NCI-H524 (cell line): ENCODE measurements at regions not wholly inside any gene's neighbourhood (a gene's known extent, or its start where the extent isn't known, plus 50 kb on each side); places are given as distances from the start of the nearest gene placed in this dataset.
"Not testable (repeated sequence)": the region's sequence is repeated elsewhere in the genome, so short reads cannot be mapped to it uniquely, and the experiment has no call there.

ENCODE experiments used
- DNase-seq, 2 experiments: peaks; one replicate each; lab custom pipeline; 2025; lab: John Stamatoyannopoulos, UW

DNA sequence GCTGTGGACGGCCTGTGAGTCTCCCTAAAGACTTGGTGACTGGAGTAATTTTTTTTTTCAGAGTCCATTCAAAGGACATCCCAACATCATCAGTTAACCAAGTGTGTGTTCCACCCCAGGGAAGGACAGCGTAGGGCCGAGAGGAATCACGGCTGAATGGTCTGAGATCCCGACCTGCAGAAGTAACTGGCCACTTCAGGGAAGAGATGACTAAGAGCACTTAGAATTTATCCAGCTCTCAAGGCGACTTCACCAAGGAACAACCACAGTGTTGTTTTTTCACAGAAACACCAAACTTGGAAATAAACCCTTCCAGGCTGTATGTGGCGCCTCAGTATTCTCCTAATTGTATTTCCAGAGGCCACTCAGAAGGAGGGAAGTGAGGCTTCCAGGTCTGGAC, 231.6 kb downstream of the FNDC1 start:
- no peak for DNase-seq

DNA sequence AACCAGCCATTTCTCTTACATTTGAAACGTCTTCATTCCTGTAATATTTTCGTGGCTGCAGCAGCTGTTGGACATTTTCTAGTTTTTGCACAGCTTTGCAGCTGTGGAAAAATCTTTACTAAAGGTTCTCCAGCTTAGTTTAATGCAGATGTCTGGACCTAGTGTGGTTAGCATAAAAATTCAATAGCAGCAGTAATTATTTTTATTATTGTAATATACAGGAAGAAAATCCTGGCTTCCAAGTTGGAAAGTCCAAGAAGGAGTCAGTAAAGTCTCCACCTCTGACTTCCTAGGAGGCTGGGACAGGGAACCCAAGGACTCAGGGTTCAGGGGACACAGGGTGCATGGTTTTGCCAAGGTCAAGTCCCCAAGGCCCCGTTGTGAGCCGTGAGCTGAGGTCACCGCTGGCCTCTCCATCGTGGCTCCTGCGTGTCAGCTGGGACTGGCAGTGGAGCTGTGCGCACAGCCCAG, 230.6 kb downstream of the FNDC1 start:
- DNase-seq, result no peak

DNA sequence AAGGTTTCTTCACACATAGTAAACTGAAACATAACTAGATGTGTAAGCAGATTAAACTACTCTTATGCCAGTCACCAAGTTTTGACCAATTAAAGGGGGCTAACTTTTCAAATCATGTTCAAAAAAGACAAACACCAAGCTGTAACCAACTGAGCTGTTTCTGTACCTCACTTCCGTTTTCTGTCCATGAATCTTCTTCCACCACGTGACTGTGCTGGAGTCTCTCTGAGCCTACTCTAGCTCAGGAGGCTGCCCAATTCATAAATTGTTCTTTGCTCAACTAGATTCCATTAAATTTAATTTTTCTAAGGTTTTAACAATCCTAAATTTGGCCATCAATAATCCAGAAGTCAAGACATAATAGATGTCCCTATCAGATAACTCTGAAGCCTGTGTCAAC, 229.4 kb downstream of the FNDC1 start:
- DNase-seq, result no peak

DNA sequence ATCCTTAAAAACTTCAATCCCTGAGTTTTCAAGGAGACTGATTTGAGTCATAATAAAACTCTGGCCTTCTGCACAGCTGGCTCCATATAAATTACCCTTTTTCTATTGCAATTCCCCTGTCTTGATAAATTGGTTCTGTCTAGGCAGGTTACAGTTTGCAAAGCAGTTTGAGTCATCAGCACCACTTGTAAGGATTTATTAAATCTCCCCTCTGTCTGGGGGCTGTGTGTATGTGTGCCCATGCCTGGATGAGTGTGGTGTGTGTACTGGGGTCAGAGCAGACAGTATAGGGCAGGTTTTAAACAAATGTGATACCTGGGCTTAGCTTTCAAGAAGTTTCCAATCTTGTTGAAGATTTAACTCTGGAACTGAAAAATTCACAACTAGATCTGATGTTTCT, 228.6 kb downstream of the FNDC1 start:
- no peak for DNase-seq

DNA sequence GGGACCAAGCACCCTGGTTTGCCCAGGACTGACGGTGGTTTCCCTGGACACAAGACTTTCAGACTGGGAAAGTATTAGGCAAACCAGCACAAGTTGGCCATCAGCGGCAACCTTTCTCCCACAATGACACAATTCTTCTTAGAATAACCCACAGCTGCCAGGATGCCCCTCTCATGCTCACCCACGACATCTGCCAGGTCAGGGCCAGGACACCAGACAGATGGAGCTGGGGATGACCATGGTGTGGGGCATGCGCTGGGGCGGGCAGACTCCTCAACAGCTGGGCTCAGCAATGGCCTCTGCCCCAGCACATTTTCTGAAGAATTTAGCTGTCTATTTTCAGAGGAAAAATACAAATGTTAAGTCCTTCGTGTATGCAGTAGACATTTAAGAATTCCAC, 226.4 kb downstream of the FNDC1 start:
- DNase-seq, result no peak

DNA sequence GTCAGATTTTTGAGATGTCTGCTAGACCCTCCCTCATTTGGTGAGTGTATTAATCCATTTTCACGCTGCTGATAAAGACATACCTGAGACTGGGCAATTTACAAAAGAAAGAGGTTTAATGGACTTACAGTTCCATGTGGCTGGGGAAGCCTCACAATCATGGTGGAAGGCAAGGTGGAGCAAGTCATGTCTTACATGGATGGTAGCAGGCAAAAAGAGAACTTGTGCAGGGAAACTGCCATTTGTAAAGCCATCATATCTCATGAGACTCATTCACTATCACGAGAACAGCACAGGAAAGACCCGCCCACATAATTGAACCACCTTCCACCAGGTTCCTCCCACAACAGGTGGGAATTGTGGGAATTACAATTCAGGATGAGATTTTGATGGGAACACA, 223.5 kb downstream of the FNDC1 start:
- DNase-seq, result not testable (repeated sequence)

DNA sequence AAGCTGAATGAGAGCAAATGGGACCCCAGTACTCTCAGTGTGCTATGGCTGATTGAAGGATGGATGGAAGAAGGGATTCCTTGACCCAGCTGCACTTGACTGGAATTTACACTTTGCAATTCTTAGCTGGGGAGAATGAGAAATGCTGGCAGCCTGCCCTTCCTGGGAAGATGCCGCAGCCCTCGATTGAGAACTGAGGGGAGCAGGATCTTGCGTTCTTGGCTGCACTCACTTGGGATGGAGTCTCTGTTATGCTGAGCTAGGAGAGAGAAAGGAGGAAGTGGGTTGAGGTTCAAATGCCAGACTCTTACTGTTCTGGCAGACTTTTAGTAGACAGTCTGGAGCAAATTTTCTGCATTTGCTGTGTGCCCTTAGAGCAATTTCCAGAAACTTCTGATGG, 221.2 kb downstream of the FNDC1 start:
- no peak for DNase-seq

DNA sequence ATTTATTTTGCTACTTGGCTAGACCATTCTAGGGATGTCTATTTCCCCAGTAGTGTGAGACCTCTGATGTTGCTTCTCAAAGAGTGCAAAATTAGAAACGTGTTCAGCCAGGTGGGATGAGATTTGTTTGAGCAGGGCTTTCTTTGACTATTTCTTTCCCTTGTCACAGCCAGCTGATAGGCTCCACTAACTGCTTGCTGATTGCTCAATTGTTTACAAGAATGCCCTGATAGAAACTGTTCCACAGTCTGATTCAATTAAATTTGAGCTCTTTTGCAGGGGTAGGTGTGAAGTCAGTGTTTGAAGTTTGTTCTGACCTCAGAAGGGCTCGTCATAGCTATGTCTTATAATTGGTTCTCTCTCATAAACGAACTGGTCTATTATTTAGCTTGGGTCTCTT, 220.5 kb downstream of the FNDC1 start:
- no peak for DNase-seq

DNA sequence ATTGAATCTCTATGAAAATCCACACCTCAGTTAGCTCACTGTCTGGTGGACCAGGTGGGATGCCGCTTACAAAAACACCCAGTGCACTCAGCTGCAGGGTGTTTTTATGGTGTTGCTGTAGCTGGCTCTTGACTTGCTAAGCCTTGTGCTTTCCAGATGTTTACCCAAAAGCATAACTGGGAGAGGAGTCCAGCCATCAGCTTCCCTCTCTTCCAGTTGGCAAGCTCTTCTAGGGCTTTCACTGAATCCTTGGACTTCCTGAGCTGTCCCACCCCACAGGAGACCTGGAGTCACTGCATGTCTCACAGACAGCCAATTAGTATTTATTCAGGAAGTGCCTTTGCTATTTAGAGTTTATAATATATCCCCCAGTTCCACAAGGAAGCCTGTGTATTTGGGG, 210.9 kb downstream of the FNDC1 start:
- no peak for DNase-seq

DNA sequence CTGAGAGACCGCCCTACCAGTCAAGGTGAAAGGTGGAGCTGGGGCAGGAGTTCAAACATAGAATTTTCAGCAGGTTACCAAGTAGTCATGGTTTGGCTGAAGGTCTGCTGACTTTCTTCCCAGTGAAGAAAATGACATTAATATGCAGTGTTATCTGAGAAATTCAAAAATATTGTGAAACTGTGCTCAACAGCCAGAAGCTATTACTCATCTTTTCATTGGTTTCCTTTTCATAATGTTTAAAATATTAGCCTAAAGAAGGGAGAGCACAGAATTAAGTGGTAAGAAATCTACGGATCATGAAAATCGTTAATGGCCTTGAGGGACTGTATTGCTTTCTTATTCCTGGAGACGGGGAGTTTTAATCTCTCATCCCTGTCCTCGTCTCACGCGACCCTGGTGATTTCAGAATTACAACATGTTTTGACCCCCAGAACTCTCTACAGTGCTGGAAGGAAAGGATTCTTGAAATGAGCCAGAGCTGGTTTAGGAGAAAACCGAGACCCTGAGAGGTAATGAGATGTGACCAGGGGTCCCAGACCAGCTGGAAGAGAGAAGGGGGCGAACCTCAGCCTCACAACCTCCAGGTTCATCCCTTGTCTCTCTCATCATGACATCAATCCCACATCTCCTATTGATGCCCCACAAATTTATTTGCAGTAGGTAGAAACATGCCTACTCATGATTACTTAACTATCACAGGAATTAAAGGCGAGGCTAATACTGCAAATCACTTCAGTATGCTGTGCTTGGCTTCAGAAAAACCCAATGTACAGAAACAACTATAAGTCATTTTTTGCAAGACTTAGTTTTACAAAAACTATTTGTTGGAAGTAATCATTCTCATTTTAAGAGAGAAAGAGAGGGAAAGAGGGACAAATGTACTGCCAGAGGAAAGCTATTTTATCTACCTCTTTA, 209.5 kb downstream of the FNDC1 start:
- no peak for DNase-seq

DNA sequence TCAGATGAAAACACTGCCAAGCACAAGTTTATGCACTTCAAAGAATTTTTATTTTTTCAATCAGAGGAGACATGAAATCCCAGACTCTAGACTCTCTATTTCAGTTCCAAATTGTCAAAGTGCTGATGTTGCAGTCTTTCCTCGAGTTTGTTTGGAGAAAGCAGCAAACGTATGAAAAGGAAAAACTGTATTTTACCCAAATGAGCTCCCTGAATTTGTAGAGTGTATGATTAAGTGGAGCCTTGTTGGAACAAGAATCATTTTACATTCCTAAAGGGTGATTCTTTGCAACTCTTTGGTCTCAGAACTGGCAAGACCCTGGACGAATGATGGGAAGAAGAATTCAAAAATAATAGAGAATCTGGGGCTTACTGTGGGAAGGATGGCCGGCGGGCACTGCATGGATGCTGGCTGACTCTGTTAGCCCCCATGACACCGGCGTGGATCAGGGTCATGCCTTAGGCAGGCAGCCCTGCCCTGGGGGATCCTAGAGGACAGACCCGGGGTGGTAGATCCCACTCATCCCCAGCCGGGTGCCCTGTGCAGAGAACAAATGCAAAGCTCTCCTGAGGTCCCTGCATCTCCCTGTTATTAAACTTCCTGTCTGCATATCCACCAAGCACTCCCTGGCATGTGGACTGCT, 207.4 kb downstream of the FNDC1 start:
- no peak for DNase-seq

DNA sequence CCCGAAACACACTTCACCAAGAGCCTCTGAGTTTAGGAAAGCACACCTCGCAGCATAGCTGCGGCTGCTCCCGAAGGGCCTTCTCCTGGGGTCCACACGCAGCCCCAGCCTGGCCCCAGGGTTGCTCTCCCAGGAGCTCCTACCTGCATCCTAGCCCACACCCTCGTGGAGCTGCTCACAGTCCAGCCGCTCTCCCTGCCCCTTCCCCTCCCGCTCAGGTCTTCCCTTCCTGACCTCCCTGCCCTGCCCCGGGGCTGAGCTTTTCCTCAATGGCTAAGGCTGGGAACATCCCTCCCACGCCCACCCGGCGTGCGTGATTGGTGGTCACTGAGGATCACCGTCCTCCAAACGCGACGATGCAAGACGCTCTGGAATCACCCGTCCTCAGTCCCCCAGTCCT, 205.8 kb downstream of the FNDC1 start:
- no peak for DNase-seq

DNA sequence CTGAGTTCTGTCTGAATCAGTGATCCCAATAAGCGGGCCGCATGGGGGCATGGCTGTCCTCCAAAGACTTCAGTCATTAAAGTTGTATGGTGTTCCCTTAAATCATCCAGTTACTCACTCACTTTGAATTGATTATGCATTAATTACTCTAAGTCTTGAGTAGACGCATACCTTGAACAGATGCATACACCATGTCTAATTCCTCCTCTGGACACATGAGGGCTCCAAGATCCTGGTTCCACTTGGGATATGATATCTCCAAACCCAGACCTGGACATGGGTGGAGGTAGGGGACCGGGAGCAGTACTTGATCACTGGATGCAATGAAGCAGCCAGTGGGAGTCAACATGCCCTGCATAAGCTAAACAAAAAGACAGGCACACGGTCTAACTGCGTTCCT, 204.5 kb downstream of the FNDC1 start:
- no peak for DNase-seq

DNA sequence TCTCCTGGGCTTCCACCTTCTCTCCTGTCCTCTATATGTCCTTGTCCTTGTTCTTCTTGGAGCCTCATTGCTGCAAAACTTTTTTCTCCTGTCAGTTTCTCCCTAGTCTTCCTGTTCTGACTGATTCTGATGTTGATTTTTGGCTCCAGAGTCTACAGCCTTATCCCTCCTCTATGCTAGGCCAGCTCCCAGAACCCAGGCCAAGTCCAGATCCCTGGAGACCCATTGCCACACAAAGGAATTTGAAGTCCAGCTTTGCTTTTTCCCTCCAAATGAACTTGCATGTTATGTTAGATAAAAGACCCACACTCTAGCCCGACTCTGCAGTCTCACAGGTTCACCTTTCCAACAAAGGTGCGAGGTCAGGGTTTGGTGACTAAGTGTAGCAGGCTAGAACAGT, 203.1 kb downstream of the FNDC1 start:
- no peak for DNase-seq

DNA sequence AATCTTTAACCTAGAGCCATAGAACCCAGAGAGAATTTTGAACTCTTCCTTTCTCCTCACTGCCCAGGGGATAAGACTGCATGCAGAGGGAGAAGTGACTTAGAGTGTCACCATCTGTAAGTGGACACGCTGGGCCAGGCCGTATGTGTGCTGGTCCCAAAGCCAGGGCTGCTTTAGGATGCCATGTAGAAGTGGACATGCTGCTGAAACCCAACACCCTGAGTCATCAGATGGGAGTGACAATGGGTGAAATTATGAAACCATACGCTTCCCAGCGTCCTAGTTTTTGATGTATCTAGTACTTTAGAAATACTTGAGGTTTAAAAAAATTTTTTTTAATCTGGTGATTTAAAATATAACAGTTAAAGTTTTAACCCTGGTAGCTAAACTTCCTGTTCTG, 191.1 kb downstream of the FNDC1 start:
- peak in 1 of 2 experiments; percentile 12 for DNase-seq

DNA sequence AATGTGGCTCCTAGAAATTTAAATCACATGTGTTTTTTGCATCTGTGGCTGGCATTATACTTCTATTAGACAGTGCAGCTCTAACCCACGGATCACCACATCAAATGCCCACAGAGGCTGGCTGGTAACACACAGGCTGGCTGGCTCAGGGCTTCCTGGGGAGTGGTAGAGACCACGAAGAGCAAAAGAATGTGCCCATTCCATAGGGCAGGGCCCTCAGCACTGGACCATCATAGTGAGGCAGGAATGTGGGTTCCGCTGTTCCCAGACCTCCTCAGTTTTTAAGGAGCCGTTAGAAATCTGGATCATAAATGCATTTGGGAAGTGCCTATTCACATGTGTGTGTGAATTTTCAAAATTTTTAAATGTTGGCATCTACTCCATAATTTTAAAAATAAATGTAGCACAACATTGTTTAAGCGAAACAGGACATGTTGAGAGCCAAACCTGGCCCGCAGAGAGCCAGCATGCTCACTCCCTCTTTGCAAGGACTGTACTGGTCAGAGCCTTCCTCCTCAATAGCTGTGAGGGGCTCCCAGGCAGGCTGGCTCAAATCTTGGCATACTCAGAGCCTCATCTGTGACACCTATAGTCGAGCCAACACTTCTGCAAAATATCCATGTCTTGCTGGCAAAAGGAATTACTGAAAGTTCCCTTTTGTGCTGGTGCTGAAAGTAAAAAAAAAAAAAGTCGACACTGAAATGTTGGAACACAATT, 190.5 kb downstream of the FNDC1 start:
- DNase-seq, result no peak

DNA sequence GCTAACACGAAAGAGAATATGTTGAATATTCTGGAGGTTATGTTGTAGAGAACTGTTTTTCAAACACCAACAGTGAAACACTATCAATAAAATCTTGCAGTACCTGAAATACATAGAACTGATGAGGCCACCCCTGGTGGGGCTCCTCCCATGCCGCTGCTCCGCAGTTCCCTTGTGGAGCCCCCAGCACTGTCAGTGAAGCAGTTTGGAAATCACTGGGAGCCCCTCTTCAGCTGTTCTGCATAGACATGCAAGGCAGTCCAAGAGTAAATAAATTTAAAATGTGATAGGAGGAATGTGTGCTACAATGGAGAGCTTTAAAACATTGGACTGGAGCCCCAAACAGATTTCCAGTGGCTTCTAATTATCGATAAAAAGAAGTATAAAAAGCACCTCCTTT, 189.4 kb downstream of the FNDC1 start:
- no peak for DNase-seq

DNA sequence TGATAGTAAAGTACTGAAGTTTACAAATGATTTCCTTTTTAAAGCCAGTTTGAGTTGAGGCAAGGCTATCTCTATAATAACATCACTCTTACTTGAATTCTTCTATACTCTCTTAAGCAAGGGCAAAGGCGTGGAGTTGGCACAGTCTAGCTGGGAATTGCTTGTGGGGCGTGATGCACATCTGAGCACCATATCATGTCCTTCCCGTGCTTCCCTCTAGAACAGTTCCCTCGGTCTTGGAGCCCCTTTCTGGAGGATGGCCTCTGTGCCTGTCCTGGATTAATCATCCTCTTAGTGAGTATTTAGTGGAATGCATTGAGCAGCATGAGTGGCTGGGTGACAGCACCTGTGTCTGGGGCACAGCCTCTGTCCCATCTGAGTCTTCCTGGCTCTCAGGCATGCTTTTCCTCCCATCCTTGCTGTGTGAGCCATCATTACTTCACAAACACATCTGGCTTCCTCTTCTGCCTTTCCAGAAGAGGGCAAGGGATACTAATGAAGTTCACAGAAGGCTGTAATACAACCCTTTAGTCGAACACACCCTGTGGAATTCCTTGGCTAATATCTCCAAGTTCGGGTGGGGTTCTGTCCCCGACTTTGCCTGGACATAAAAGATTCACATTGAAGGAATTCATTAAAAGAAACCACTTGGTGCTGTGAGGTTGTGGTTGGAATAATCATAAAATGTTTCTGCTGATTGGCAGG, 188.2 kb downstream of the FNDC1 start:
- no peak for DNase-seq

DNA sequence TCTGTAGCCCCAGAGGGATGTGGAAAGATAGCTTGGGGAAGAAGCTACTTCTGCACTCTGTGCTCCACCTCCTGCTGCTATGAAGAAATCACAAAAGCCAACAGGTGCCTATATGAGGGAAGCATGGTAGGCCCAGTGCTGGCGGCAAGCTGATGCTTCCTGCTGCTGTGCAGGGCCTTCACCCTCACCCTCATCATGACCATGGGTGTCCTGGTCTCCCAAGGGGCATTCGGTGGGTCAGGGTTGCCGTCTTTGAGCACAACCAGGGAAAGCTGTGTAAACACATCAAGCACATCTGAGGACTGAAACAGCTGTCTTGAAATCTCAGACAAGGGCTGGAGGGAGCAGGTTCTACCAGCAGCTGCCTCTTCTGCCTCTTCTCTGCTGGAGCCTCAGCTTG, 184.0 kb downstream of the FNDC1 start:
- DNase-seq, result no peak

DNA sequence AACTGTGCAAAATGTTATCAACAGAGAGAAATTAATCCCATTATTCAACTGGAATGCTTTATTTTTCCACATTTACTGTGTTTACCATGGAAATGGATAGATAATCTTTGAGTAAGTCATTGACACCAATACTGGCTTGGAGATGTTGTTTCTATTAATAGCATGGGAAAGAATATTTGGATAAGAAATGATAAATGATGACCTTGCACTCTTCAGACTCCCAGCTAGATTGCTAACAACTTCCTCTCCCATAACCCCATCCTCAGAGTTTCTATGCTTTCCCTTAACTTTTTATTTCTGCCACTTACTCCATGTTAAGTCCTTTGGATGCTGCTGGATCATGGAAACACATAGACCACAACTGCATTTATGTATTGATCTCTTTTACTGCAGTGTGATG, 182.5 kb downstream of the FNDC1 start:
- DNase-seq, result no peak

DNA sequence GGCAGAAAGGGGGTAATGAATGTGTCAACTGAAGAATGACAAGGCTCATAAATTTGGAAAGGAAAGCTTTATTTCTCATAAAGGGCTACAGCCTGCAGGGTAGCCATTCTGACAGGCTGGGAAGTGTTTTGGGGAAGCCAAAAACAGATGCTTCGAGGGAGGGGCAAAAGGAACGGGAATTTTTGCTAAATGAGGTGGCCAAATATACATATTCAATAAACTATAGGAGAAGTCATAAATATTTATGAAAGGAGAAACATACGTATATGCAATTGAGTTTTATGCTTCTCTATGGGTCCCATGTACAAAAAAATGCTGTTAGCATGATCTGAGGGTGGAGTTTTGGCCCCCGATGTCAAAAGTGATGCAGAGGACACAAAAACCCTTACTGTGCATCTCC, 180.7 kb downstream of the FNDC1 start:
- no peak for DNase-seq

DNA sequence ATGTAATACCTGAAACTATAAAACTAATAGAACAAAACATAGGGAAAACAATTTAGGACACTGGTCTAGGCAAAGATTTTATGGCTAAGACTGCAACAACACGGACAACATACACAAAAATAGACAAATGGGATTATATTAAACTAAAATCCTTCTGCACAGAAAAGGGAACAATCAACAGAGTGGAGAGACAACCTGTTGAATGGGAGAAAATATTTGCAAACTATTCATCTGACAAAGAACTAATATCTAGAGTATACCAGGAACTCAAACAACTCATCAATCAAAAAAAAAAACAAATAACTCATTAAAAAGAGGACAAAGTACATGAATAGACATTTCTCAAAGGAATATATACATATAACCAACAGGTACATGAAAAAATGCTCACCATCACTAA, 174.5 kb downstream of the FNDC1 start:
- DNase-seq, result no peak
